ENCODE measurements at regions not wholly inside any gene's neighbourhood (a gene's known extent, or its start where the extent isn't known, plus 50 kb on each side); places are given as distances from the start of the nearest gene placed in this dataset.
"Not testable (repeated sequence)": the region's sequence is repeated elsewhere in the genome, so short reads cannot be mapped to it uniquely, and the experiment has no call there.

DNA sequence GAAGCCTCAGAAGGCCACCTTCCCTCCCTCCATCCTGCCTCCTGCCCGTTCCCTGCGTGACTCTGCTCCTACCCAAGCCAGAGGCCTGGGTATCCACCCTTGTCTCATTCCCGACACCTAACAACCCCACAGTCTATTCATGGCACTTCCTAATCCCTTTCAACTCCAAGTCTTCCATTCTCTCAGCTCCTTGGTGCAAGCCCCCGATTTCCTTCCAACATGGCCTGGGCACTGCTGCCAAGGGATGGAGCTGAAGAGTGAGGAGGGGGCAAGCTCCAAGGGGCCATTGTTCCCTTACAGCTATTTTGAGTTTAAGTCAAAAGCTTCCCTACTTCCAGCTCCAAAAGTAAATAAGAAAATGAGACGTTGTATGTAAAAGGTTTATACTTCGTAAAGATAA is 84.8 kb upstream of the ASB18 start:
- DNase-seq: no peak

DNA sequence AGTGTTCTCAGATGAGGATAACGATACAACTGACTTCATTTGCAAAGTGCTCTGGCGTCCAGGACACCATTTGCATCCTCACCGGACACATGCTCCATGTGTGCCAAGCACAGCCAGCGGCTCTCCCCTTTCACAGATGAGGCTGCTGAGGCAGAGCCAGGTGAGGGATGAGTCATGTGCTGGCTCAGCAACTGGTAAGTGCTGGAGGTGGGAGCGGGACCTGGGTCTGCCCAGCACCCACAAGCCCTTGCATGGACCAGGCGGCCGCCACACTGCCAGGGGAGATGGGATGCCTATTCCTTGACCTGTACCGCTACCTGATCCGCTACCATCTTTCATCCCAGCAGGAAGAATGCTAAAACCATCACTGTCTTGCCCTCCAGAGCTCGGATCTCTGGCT is 86.2 kb upstream of the ASB18 start:
- no peak for DNase-seq

GRCh38 chr2:236351966-236352525 is 87.8 kb upstream of the ASB18 start:
- DNase-seq: no peak

GRCh38 chr2:236352761-236353593 is 88.8 kb upstream of the ASB18 start:
- DNase-seq: peak; percentile 28

- DNase-seq: no peak
These were observed 89.4 kb upstream of the ASB18 start for GRCh38 chr2:236353594-236353942.

DNA sequence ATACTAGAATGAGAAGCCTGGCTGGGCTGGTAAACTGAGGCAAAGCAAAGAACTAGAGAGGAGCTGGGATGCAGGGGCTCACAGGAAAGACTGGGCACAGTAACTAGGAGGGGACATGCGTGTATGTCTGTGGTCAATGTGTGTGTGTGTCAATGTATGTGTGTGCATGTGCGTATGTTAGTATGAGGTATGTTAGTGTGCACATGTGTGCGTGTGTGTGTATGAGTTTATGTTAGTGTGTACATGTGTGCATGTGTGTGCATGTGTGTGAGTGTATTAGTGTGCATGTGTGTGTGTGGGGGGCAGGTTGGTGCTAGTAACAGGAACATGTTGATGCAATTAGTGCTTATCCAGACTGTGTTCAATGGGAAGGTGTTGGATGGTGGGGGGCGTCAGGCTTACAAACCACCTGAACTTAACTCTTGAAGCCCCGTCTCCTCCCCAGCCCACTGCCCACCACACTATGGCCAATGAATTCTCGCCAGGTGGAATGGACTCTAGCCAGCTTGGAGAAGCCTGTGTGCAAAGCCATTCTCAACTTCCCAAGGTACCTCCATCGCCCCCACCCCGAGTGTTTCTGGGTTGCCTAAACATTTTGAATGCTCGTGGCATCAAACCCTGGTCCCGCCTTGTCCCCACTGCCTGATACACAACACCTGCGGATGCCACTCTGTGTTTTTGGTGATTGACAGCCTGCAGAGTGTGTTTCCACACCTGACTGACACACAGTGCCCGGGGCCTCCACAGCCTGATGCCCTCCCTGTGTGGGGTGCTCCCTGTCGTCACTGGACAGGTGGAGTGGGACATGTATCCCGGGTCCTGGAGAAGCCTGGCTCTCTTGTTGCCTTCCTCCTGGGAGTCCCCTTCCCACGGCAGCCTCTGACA is 90.1 kb upstream of the ASB18 start:
- no peak for DNase-seq

DNA sequence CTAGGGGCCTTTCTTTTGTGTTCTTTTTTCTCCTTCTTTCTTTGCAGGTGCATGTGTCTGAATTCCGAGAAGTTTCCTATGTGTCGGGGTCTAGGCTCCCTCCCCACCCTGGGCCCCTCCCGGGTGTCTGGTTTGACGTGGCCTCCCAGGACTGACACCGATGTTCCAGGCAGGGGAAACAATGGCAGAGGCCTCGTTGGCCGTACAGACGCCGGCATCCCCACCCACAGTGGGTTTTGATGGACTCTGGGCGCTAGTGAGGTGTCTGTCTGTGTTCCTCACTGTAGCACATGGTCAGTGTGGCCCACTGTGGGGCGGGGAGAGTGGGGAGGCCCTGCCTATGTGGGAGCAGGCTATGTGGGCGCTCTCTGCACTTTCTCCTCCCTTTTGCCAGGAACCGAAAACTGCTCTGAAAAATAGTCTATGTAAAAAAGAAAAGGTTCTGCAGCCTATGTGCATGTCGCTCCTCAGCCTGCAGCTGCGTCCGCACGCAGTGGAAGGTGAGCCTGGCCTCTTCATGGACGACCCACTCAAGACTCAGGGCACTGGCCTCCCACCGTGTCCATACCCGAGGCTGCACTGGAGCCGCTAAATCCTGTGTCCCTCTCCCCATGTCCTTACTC is 90.9 kb upstream of the ASB18 start:
- no peak for DNase-seq

DNA sequence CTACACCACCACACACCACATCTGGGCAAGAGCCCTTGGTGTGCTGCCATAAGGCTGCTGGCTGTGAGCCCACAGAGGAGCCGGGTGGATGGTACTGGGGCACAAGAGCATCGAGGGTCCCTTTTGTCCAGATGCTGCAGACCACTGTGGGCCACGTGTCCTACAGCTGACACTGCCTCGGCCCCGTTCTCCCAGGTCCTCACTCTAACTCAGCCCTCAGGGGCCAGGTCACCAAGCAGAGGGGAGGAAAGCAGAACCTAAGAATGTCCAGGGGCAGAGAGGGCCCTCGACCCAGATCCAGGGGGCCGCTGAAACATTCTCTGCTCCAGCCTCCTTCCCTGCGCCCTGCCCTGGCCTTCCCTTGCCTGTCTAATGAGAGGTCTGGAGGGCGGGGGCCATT is 91.7 kb upstream of the ASB18 start:
- no peak for DNase-seq

DNA sequence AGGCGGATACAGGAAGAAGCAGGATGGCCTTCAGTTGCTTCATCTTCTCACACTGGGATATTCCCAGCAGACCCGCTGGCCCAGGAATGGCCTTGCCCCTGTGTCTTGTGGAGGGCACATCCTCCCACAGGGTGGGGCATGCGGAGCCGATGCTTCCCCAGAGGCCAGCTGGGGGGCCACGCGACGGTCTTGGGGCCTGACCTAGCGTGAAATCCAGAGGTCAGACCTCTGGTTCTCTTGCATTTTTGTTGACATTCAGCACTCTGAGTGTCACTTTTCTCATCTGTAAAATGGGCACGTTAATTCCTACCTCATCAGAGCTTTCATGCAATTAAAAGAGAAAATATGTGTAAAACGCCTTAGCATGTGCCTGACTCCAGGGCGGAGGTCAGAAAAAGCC is 92.1 kb upstream of the ASB18 start:
- DNase-seq: not testable (repeated sequence)

DNA sequence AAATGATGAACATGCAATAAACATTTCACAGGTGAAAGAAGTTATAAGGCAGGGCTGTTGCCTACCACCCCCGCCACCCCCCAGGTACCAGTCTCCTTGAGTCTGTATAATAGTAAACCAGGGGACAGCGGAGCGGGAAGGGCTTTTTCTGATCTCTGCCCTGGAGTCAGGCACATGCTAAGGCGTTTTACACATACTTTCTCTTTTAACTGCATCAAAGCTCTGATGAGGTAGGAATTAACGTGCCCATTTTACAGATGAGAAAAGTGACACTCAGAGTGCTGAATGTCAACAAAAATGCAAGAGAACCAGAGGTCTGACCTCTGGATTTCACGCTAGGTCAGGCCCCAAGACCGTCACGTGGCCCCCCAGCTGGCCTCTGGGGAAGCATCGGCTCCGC is 94.3 kb upstream of the ASB18 start:
- not testable (repeated sequence) for DNase-seq

GRCh38 chr2:236359426-236360045 is 95.3 kb upstream of the ASB18 start:
- DNase-seq: no peak

- no peak for DNase-seq
These were observed 96.3 kb upstream of the ASB18 start for GRCh38 chr2:236360496-236360895.

GRCh38 chr2:236363711-236364277 is 99.6 kb upstream of the ASB18 start:
- no peak for DNase-seq

DNA sequence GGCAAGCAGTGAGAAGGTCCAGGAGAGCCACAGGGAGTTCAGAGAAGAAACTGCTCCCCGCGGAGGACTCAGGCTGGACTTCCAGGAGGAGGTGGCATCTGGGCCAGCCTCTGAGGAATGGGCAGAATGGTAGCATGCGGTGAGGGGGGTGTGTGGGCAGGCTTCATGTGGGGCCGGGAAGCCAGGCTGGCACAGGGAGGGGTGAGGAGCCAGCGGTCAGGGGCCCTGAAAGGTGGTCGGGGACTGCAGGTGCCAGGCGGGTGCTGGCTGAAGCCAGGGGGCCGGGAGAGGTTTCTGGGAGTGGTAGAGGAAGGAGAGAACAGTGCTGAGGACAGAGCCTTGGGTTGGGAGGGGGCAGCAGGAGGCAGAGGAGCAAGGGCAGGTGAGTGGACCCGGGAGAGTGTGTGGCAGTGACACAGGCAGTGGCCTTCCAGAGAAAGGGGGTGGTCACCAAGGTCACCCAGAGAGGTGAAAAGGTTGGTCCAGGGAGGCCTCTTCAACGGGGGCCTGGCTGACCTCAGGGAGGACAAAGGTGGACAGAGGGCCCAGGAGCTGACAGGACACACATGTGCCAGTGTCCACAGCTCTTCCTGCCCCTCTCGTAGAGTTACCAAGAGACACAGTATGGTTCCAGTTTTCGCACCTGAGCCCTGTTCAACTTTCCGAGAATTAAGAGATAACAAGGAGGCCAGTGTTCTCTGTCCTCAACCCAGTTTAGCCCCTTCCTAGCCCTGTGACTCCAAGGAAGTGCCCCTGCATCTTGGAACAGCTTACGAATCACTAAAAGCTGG is 101.2 kb upstream of the ASB18 start:
- DNase-seq: no peak

DNA sequence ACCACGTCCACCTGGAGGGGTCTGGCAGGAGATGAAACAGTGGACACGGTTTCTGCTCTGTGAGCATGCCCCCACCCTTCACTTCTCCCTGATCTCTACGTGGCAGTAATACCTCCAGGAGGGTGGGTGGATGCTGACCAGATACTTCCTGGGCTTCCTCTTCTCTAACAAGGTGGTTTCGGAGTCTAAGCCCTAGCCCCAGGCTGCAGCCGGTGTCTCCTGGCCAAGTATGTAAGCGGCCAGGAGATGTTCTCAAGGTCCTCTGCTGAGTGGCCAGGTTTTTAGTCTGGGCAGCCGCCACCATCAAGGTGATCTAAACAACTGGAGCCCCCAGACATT is 101.8 kb upstream of the ASB18 start:
- DNase-seq: no peak

- DNase-seq: no peak
These were observed 102.2 kb upstream of the ASB18 start for GRCh38 chr2:236366397-236366796.

GRCh38 chr2:236367506-236368289 is 103.5 kb upstream of the ASB18 start:
- no peak for DNase-seq

GRCh38 chr2:236369661-236370062 is 105.5 kb upstream of the ASB18 start:
- DNase-seq: peak; percentile 83

- DNase-seq: no peak
These were observed 106.7 kb upstream of the ASB18 start for GRCh38 chr2:236370847-236371409.

DNA sequence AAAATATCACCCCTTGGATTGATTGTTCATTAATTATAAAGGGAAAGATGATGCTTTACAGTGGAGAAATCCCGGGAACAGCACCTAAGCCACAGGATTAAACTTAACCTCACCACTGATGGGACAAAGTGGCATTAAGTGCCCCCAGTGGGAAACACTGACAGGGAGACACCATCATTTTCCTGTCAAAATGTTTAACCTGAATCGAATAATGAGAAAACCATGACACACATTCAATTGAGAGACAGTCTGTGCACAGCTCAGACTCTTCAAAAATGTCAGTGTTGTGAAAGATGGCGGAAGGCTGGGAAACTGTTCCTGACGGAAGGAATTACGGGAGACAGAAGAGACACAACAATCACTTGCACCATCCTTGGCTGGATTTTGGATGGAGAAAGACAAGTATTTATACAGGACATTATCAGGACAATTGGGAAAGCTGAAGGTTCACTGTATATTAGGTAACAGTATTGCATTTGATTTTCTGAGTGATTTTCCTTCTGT is 111.8 kb upstream of the ASB18 start:
- DNase-seq: no peak
